GM12873 (cell line): ENCODE measurements at regions not wholly inside any gene's neighbourhood (a gene's known extent, or its start where the extent isn't known, plus 50 kb on each side); places are given as distances from the start of the nearest gene placed in this dataset.

Source experiments
- CTCF ChIP-seq: IDR thresholded peaks from 2 replicates; pipeline ENCODE4 v1.5.1; 2012; ENCODE audit warnings: low read depth, mild to moderate bottlenecking, moderate library complexity, low read length, control low read depth; ENCODE audit not compliant: insufficient read depth; ENCODE audit errors: missing control alignments

- TF ChIP-seq CTCF: no peak
These were observed 492.0 kb downstream of the FGF9 start for GRCh38 chr13:22162889-22163288.

GRCh38 chr13:22168437-22169190, 497.7 kb downstream of the FGF9 start:
- TF ChIP-seq CTCF: no peak

- no peak for TF ChIP-seq CTCF
These were observed 498.6 kb downstream of the FGF9 start for GRCh38 chr13:22169473-22169872.

- TF ChIP-seq CTCF: no peak
These were observed 502.7 kb downstream of the FGF9 start for GRCh38 chr13:22173610-22174009.

GRCh38 chr13:22175241-22175640, 504.4 kb downstream of the FGF9 start:
- no peak for TF ChIP-seq CTCF

GRCh38 chr13:22175815-22176214, 504.9 kb downstream of the FGF9 start:
- no peak for TF ChIP-seq CTCF

- TF ChIP-seq CTCF: no peak
These were observed 506.2 kb downstream of the FGF9 start for GRCh38 chr13:22176968-22177520.
